AG09309 (cell line): ENCODE measurements at regions not wholly inside any gene's neighbourhood (a gene's known extent, or its start where the extent isn't known, plus 50 kb on each side); places are given as distances from the start of the nearest gene placed in this dataset.

Experiments
- DNase-seq: peaks from one replicate; pipeline ENCODE4 v3.0.0-alpha.2; 2010; ENCODE audit warnings: low read depth
- H3K4me3 ChIP-seq: 2 replicates; pipeline ENCODE4 v1.5.1; 2011; ENCODE audit warnings: mild to moderate bottlenecking, low read depth, low read length, moderate library complexity; ENCODE audit not compliant: control insufficient read depth
- CTCF ChIP-seq: IDR thresholded peaks from 2 replicates; pipeline ENCODE4 v1.5.1; 2011; ENCODE audit warnings: mild to moderate bottlenecking, low read depth, low read length, inconsistent platforms; ENCODE audit not compliant: insufficient read depth, control insufficient read depth; ENCODE audit errors: missing control alignments

GRCh38 chrX:25207803-25208475 is 192.2 kb upstream of the ARX start:
- DNase-seq = no peak
- TF ChIP-seq CTCF = no peak

GRCh38 chrX:25206778-25207177 is 191.0 kb upstream of the ARX start:
- no peak for TF ChIP-seq CTCF
- DNase-seq = no peak
- H3K4me3 ChIP-seq = no peak overlapping the region

More at GRCh38 chrX:25207803-25208475, 192.2 kb upstream of the ARX start:
- H3K4me3 ChIP-seq = no peak overlapping the region

- TF ChIP-seq CTCF = no peak
- H3K4me3 ChIP-seq = no peak overlapping the region
- DNase-seq = no peak
These were observed 188.4 kb upstream of the ARX start for GRCh38 chrX:25204182-25204581.

- H3K4me3 ChIP-seq = no peak overlapping the region
- no peak for DNase-seq
- no peak for TF ChIP-seq CTCF
These were observed 187.1 kb upstream of the ARX start for GRCh38 chrX:25202827-25203226.

- H3K4me3 ChIP-seq = no peak overlapping the region
- no peak for TF ChIP-seq CTCF
- DNase-seq = no peak
These were observed 183.1 kb upstream of the ARX start for GRCh38 chrX:25198891-25199290.

GRCh38 chrX:25198253-25198652 is 182.5 kb upstream of the ARX start:
- TF ChIP-seq CTCF = no peak
- no peak for DNase-seq
- H3K4me3 ChIP-seq = no peak overlapping the region
